H1 (cell line): ENCODE measurements at regions not wholly inside any gene's neighbourhood (a gene's known extent, or its start where the extent isn't known, plus 50 kb on each side); places are given as distances from the start of the nearest gene placed in this dataset.

ENCODE experiments used
- CTCF ChIA-PET: fragments of 300-600 bp; sonication (Branson Sonifier 250); formaldehyde crosslinking; loops from one replicate; lab custom pipeline; 2021; ENCODE audit not compliant: partially characterized antibody; lab: Charles Lee
- POLR2A ChIA-PET: fragments of 300-600 bp; sonication (Branson Sonifier 250); formaldehyde crosslinking; loops from one replicate; lab custom pipeline; 2021; ENCODE audit warnings: inconsistent platforms; ENCODE audit not compliant: partially characterized antibody; lab: Charles Lee
- DNase-seq, 2 experiments: peaks; one replicate each; pipeline versions ENCODE4 v3.0.0 to v3.0.0-alpha.2; 2010 to 2022; ENCODE audit warnings: low spot score in 2 of 2, low read depth in 1 of 2, mixed read lengths in 1 of 2
- FAIRE-seq: peaks from 2 replicates; lab custom pipeline; 2011; peaks lifted over from hg19 to GRCh38; lab: Jason Lieb, UNC
- H2AFZ ChIP-seq: 2 replicates; pipeline ENCODE4 v1.8.1; 2012; ENCODE audit warnings: low read length, inconsistent platforms
- H2AK5ac ChIP-seq: 2 replicates; pipeline ENCODE4 v1.6.1; 2013; ENCODE audit warnings: low read depth, low read length
- H2BK120ac ChIP-seq: replicated peaks from 2 replicates; pipeline ENCODE3; 2013; ENCODE audit warnings: low read depth, low read length, inconsistent platforms
- H2BK12ac ChIP-seq: 2 replicates; pipeline ENCODE4 v1.6.1; 2013; ENCODE audit warnings: low read depth, low read length
- H2BK15ac ChIP-seq: 2 replicates; pipeline ENCODE4 v1.6.1; 2013; ENCODE audit warnings: low read length
- H2BK20ac ChIP-seq: 2 replicates; pipeline ENCODE4 v1.6.1; 2013; ENCODE audit warnings: low read length
- H2BK5ac ChIP-seq: 2 replicates; pipeline ENCODE4 v1.6.1; 2013; ENCODE audit warnings: low read depth, low read length
- H3K14ac ChIP-seq: 2 replicates; pipeline ENCODE4 v1.6.1; 2013; ENCODE audit warnings: inconsistent platforms; ENCODE audit not compliant: insufficient read length
- H3K18ac ChIP-seq: 2 replicates; pipeline ENCODE4 v1.6.1; 2013; ENCODE audit warnings: low read length; ENCODE audit errors: extremely low read depth
- H3K23ac ChIP-seq: 2 replicates; pipeline ENCODE4 v1.6.1; 2013; ENCODE audit warnings: inconsistent platforms; ENCODE audit not compliant: insufficient read length
- H3K23me2 ChIP-seq: 2 replicates; pipeline ENCODE4 v1.6.1; 2013; ENCODE audit warnings: low read depth, low read length
- H3K27ac ChIP-seq: 2 replicates; pipeline ENCODE4 v1.6.1; 2011; ENCODE audit warnings: low read depth, low read length, inconsistent platforms
- H3K27me3 ChIP-seq, 4 experiments: replicated peaks in 1 of 4; 1 replicate in 1 of 4; 2 replicates in 3 of 4; pipeline versions ENCODE4 v1.6.1 to v1.8.1; 2011 to 2013; ENCODE audit warnings: low read length in 3 of 4, mild to moderate bottlenecking in 3 of 4, inconsistent platforms in 2 of 4, mixed read lengths in 2 of 4, moderate library complexity in 1 of 4; ENCODE audit not compliant: control insufficient read depth in 3 of 4, insufficient read depth in 3 of 4; ENCODE audit errors: extremely low read depth in 1 of 4
- H3K36me3 ChIP-seq, 4 experiments: 2 replicates each; pipeline versions ENCODE4 v1.6.1 to v1.8.1; 2011 to 2013; ENCODE audit warnings: mild to moderate bottlenecking in 4 of 4, low read length in 3 of 4, moderate library complexity in 2 of 4, control low read depth in 1 of 4, inconsistent platforms in 1 of 4; ENCODE audit not compliant: insufficient read depth in 4 of 4, control insufficient read depth in 2 of 4
- H3K4ac ChIP-seq: replicated peaks from 2 replicates; pipeline ENCODE3; 2013; ENCODE audit warnings: low read length, low read depth, mixed read lengths, inconsistent platforms; ENCODE audit not compliant: insufficient read length
- H3K4me1 ChIP-seq, 4 experiments: replicated peaks in 1 of 4; 1 replicate in 1 of 4; 2 replicates in 3 of 4; pipeline versions ENCODE4 v1.6.1 to v1.8.1; 2011 to 2013; ENCODE audit warnings: low read length in 3 of 4, inconsistent platforms in 2 of 4, mixed read lengths in 1 of 4; ENCODE audit not compliant: insufficient read depth in 4 of 4, control insufficient read depth in 3 of 4
- H3K4me2 ChIP-seq, 2 experiments: 2 replicates each; pipeline versions ENCODE4 v1.6.1 to v1.8.1; 2011 to 2013; ENCODE audit warnings: low read depth in 2 of 2, low read length in 2 of 2, control low read depth in 1 of 2, inconsistent platforms in 1 of 2, mild to moderate bottlenecking in 1 of 2; ENCODE audit not compliant: insufficient read depth in 1 of 2
- H3K4me3 ChIP-seq, 4 experiments: fragments of 200-600, 300-600 bp in 1 of 4; sonication (generic), shearing (Covaris generic), sonication (Bioruptor Twin) in 1 of 4; 2 replicates each; pipeline versions ENCODE4 v1.5.1 to v1.8.1; 2011 to 2016; ENCODE audit warnings: low read length in 4 of 4, low read depth in 3 of 4, control low read depth in 2 of 4, inconsistent platforms in 2 of 4, mild to moderate bottlenecking in 2 of 4, mixed read lengths in 1 of 4, moderate library complexity in 1 of 4; ENCODE audit not compliant: insufficient read depth in 2 of 4; ENCODE audit errors: extremely low read depth in 1 of 4
- H3K56ac ChIP-seq: replicated peaks from 2 replicates; pipeline ENCODE3; 2013; ENCODE audit warnings: low read depth, mild to moderate bottlenecking, mixed read lengths, low read length, inconsistent platforms; ENCODE audit not compliant: insufficient read length
- H3K79me1 ChIP-seq: 2 replicates; pipeline ENCODE4 v1.6.1; 2013; ENCODE audit warnings: low read depth, low read length, control low read depth
- H3K79me2 ChIP-seq, 2 experiments: 2 replicates each; pipeline versions ENCODE4 v1.6.1 to v1.8.1; 2012 to 2013; ENCODE audit warnings: low read length in 2 of 2, mild to moderate bottlenecking in 2 of 2, inconsistent platforms in 1 of 2; ENCODE audit not compliant: insufficient read depth in 2 of 2, control insufficient read depth in 1 of 2
- H3K9ac ChIP-seq, 4 experiments: replicated peaks in 1 of 4; 1 replicate in 1 of 4; 2 replicates in 3 of 4; pipeline versions ENCODE4 v1.6.1 to v1.8.1; 2011 to 2013; ENCODE audit warnings: low read depth in 3 of 4, low read length in 3 of 4, control low read depth in 2 of 4, mild to moderate bottlenecking in 2 of 4, moderate library complexity in 2 of 4, inconsistent platforms in 1 of 4; ENCODE audit errors: extremely low read depth in 1 of 4
- H3K9me3 ChIP-seq, 2 experiments: 2 replicates each; pipeline versions ENCODE4 v1.6.1 to v1.8.1; 2012 to 2013; ENCODE audit warnings: mild to moderate bottlenecking in 2 of 2, moderate library complexity in 2 of 2, control low read depth in 1 of 2, inconsistent platforms in 1 of 2, low read depth in 1 of 2, low read length in 1 of 2, mixed read lengths in 1 of 2; ENCODE audit not compliant: insufficient read depth in 2 of 2
- H4K20me1 ChIP-seq, 2 experiments: replicated peaks in 1 of 2; 2 replicates each; pipeline versions ENCODE3 to v1.8.1; 2011 to 2013; ENCODE audit warnings: inconsistent platforms in 2 of 2, low read length in 2 of 2, mild to moderate bottlenecking in 1 of 2; ENCODE audit not compliant: insufficient read depth in 2 of 2, control insufficient read depth in 1 of 2
- H4K5ac ChIP-seq: 2 replicates; pipeline ENCODE4 v1.6.1; 2013; ENCODE audit warnings: low read length, low read depth, mixed read lengths, inconsistent platforms; ENCODE audit not compliant: insufficient read length
- H4K8ac ChIP-seq: 2 replicates; pipeline ENCODE4 v1.8.0; 2013; ENCODE audit warnings: mild to moderate bottlenecking, moderate library complexity, low read length, inconsistent platforms; ENCODE audit not compliant: insufficient read depth; ENCODE audit errors: extremely low read depth
- H4K91ac ChIP-seq: replicated peaks from 2 replicates; pipeline ENCODE3; 2013; ENCODE audit warnings: low read length, mixed read lengths, inconsistent platforms; ENCODE audit not compliant: insufficient read length
- CEBPB ChIP-seq: IDR thresholded peaks from 2 replicates; pipeline ENCODE4 v1.6.1; 2012; ENCODE audit warnings: low read depth, low read length
- POLR2A ChIP-seq, 2 experiments: IDR thresholded peaks; 1 replicate in 1 of 2; 2 replicates in 1 of 2; pipeline ENCODE4 v1.6.1; 2011; ENCODE audit warnings: low read depth in 2 of 2, low read length in 2 of 2, mild to moderate bottlenecking in 2 of 2; ENCODE audit errors: control extremely low read depth in 1 of 2
- WGBS, 2 experiments: shearing (Covaris generic) in 1 of 2; methylation state at CpG; one replicate each; pipeline versions ENCODE4 v1.1.6 to v1.1.7; 2013 to 2015; ENCODE audit warnings: low lambda C conversion rate in 2 of 2, mixed read lengths in 2 of 2, inconsistent platforms in 1 of 2, low coverage in 1 of 2, missing lambda C conversion rate in 1 of 2; ENCODE audit not compliant: insufficient replicate concordance in 2 of 2, insufficient coverage in 1 of 2, insufficient read length in 1 of 2; ENCODE audit errors: extremely low coverage in 1 of 2, missing lambda C conversion rate in 1 of 2; 5-methylcytosine and 5-hydroxymethylcytosine counted together

DNA sequence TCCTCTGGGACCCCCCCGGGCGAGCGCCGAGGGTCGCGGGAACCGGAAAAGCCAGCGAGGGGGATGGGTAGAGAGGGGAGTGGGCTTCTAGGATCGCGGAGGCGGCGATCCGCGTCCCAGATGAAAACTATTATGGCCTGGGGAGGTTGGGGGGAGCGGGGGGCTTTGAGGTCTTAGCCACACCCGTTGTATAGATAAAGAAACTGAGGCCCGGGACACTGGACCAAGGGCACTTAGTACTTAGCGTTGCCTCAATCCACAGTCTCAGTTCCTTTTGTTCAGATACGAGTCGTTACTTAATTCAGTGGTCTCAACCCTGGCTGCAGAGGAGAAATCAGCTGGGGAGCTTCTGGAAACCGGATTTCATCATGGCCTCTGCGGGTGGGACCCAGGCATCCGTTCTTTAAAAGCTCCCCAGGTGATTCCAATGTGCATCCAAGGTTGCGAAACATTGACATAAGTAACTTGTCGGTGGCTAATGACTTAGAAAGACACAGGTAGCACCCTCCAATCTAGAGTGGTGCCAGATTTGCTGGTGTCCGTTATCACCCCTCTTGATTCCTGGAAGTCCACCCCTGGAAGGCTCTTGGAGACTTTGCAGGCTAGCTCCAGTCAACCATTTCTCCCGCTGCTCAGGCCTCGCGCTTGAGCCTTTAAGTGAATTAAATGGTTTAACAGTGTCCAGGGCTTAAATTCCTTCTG, 90.7 kb downstream of the GEMIN8 start:
- Histone ChIP-seq H2AK5ac (no peak overlapping the region), H3K4me2 (peak overlapping the region; percentile 71 to 88), H2BK15ac (no peak overlapping the region), H3K56ac (peak overlapping the region; percentile 46), H3K27me3 (no peaks in the 10 kb centered on the region), H3K4me3 (peak overlapping the region; percentile 44 to 84 (median 60)), H3K27ac (peak overlapping the region; percentile 84; the same call in 1 of the 2 replicates), H4K20me1 (no peaks in the 10 kb centered on the region), H3K36me3 (peaks cover 0 to 10% (median 0%) of the 10 kb centered on the region in 4 experiments; a peak in 2 of 8 replicates), H4K8ac (peak overlapping the region; percentile 25; the same call in 1 of the 2 replicates), H2BK20ac (no peak overlapping the region), H2BK120ac (no peak overlapping the region), H3K23ac (no peak overlapping the region), H3K79me2 (peaks cover 0 to 30% of the 10 kb centered on the region in 2 experiments; a peak in 2 of 4 replicates), H3K9ac (peak overlapping the region in 1 of 4 experiments; percentile 80; a peak in 3 of 7 replicates), H3K79me1 (no peaks in the 10 kb centered on the region), H3K4me1 (peaks cover 9 to 24% (median 17%) of the 10 kb centered on the region in 4 experiments; a peak in 6 of 7 replicates), H3K9me3 (no peaks in the 10 kb centered on the region), H2BK5ac (peak overlapping the region; percentile 61; the same call in 1 of the 2 replicates), H3K18ac (peak overlapping the region; percentile 56; the same call in 1 of the 2 replicates), H3K14ac (no peak overlapping the region), H3K23me2 (peaks cover 2% of the 10 kb centered on the region), H4K5ac (no peak overlapping the region), H2BK12ac (0 out of 2 replicates have a peak overlapping the region, but pooled peaks have one; percentile 31), H3K4ac (peak overlapping the region; percentile 14), H2AFZ (no peak overlapping the region), H4K91ac (no peak overlapping the region)
- DNase-seq (peak in 1 of 2 experiments; percentile 54), FAIRE-seq (peak; percentile 68)
- TF ChIP-seq CEBPB = peak; percentile 84
- no peak for TF ChIP-seq POLR2A (IDR thresholded peaks at IDR 0.05; ENCODE audit: control extremely low read depth in 1 of 2, low read depth in 2 of 2, low read length in 2 of 2)
- 21% methylated on average over 11 of the region's 29 CpGs; no CpG with 5 or more reads in 1 of the 2 experiments for WGBS, 2 experiments
- ChIA-PET POLR2A (interaction anchor here (1.0 to 2.8 kb wide), 16 partner anchors 9 to 176 kb away, joined by 3 to 18 read pairs (median 3); partner anchors contain the start of gene GEMIN8), CTCF (interaction anchor here (0.9 to 1.4 kb wide), 3 partner anchors 11 to 157 kb away, joined by 3 to 4 read pairs (median 3); no protein-coding TSS in a partner anchor)
